PC-3 (cell line): ENCODE measurements at regions not wholly inside any gene's neighbourhood (a gene's known extent, or its start where the extent isn't known, plus 50 kb on each side); places are given as distances from the start of the nearest gene placed in this dataset.

Source experiments
- ATAC-seq: fragments of 200-7000 bp; cut with Tn5 transposase; 2 replicates; pipeline ENCODE4 v1.9.1; 2020; ENCODE audit warnings: mild to moderate bottlenecking, moderate library complexity
- BruUV-seq: library from RNA; stranded (reverse); fragments of 400-500 nt; replicated peaks from 2 replicates; lab custom pipeline; 2021; lab: Mats Ljungman, UMichigan
- CTCF ChIA-PET: fragments of 300-600 bp; sonication (Branson Sonifier 250); formaldehyde crosslinking; loops from one replicate; lab custom pipeline; 2022; ENCODE audit warnings: antibody characterized with exemption; lab: Charles Lee
- POLR2A ChIA-PET: fragments of 300-600 bp; sonication (Branson Sonifier 250); formaldehyde crosslinking; loops from one replicate; lab custom pipeline; 2022; ENCODE audit warnings: antibody characterized with exemption; ENCODE audit not compliant: unreplicated experiment; lab: Charles Lee
- DNase-seq: peaks from one replicate; pipeline ENCODE4 v3.0.0-alpha.2; 2015
- H2AFZ ChIP-seq: fragments of 300-600 bp; sonication (generic); 2 replicates; pipeline ENCODE4 v1.6.0; 2016; ENCODE audit warnings: antibody characterized with exemption, low read length
- H3F3A ChIP-seq: fragments of 300-600 bp; sonication (generic); one replicate; pipeline ENCODE4 v1.6.0; 2017; ENCODE audit warnings: antibody characterized with exemption, low read length, control low read depth, mild to moderate bottlenecking; ENCODE audit not compliant: unreplicated experiment
- H3K27ac ChIP-seq: fragments of 300-600 bp; sonication (generic); 2 replicates; pipeline ENCODE4 v1.5.1; 2016; ENCODE audit warnings: mild to moderate bottlenecking, low read length
- H3K27me3 ChIP-seq: fragments of 300-600 bp; sonication (generic); 2 replicates; pipeline ENCODE4 v1.6.1; 2016; ENCODE audit warnings: low read length, mixed read lengths
- H3K36me3 ChIP-seq: fragments of 300-600 bp; sonication (generic); 2 replicates; pipeline ENCODE4 v1.6.1; 2016; ENCODE audit warnings: low read depth, mixed run types, low read length, mixed read lengths
- H3K4me1 ChIP-seq: fragments of 300-600 bp; sonication (generic); 2 replicates; pipeline ENCODE4 v1.5.1; 2016; ENCODE audit warnings: low read length; ENCODE audit not compliant: insufficient read depth
- H3K4me2 ChIP-seq: fragments of 300-600 bp; sonication (generic); 2 replicates; pipeline ENCODE4 v1.6.0; 2016; ENCODE audit warnings: low read length
- H3K4me3 ChIP-seq: fragments of 300-600 bp; sonication (generic); 2 replicates; pipeline ENCODE4 v1.5.1; 2016; ENCODE audit warnings: mild to moderate bottlenecking, low read length, mixed read lengths
- H3K79me2 ChIP-seq: fragments of 300-600 bp; sonication (generic); 2 replicates; pipeline ENCODE4 v1.6.1; 2017; ENCODE audit warnings: low read length, mixed read lengths
- H3K9ac ChIP-seq: fragments of 300-600 bp; sonication (generic); 2 replicates; pipeline ENCODE4 v1.6.0; 2016; ENCODE audit warnings: mild to moderate bottlenecking, low read length
- H3K9me2 ChIP-seq: fragments of 300-600 bp; sonication (generic); replicated peaks from 2 replicates; pipeline ENCODE4 v1.6.1; 2016; ENCODE audit warnings: mixed run types, low read length, mixed read lengths
- H3K9me3 ChIP-seq: fragments of 300-600 bp; sonication (generic); 2 replicates; pipeline ENCODE4 v1.6.1; 2016; ENCODE audit warnings: low read length, mixed read lengths
- H4K20me1 ChIP-seq: fragments of 300-600 bp; sonication (generic); 2 replicates; pipeline ENCODE4 v1.6.1; 2016; ENCODE audit warnings: low read length, mixed read lengths
- EZH2 ChIP-seq: fragments of 300-600 bp; sonication (generic); IDR thresholded peaks from one replicate; pipeline ENCODE4 v1.6.1; 2017; ENCODE audit warnings: antibody characterized with exemption, mild to moderate bottlenecking, low read length; ENCODE audit not compliant: unreplicated experiment
- EZH2phosphoT487 ChIP-seq: fragments of 300-600 bp; sonication (generic); IDR thresholded peaks from 2 replicates; pipeline ENCODE4 v1.6.1; 2018; ENCODE audit warnings: mild to moderate bottlenecking, antibody characterized with exemption, low read length, borderline replicate concordance
- intact Hi-C: fragments of 100-400 bp; cut with micrococcal nuclease; formaldehyde crosslinking; loops from 2 replicates; pipeline ENCODE4 v1.9.0; 2023
- TF ChIP-seq, protein P1 (sequence below): fragments of 300-600 bp; sonication (generic); conservative IDR thresholded peaks from 2 replicates; pipeline ENCODE4 v1.5.1; 2017; ENCODE audit warnings: antibody characterized with exemption, low read depth, mild to moderate bottlenecking, low read length

GRCh38 chrX:115892787-115893671 is 277.5 kb upstream of the AGTR2 start:
- ATAC-seq (peak; percentile 70), DNase-seq (peak; percentile 71)
- no peaks in the 10 kb centered on the region for H4K20me1 ChIP-seq
- intact Hi-C loops, result no loop called here
- POLR2A ChIA-PET, result no interaction called here
- no peaks in the 10 kb centered on the region for H3K9me3 ChIP-seq
- no peaks in the 10 kb centered on the region for H3K79me2 ChIP-seq
- CTCF ChIA-PET, result no interaction called here
- BruUV-seq, result no TSS peak
- H3K4me1 ChIP-seq, result peaks cover 15% of the 10 kb centered on the region; the same call in 1 of the 2 replicates
- H3K36me3 ChIP-seq, result no peaks in the 10 kb centered on the region
- peak overlapping the region; percentile 61 for H2AFZ ChIP-seq
- TF ChIP-seq, protein P1, sequence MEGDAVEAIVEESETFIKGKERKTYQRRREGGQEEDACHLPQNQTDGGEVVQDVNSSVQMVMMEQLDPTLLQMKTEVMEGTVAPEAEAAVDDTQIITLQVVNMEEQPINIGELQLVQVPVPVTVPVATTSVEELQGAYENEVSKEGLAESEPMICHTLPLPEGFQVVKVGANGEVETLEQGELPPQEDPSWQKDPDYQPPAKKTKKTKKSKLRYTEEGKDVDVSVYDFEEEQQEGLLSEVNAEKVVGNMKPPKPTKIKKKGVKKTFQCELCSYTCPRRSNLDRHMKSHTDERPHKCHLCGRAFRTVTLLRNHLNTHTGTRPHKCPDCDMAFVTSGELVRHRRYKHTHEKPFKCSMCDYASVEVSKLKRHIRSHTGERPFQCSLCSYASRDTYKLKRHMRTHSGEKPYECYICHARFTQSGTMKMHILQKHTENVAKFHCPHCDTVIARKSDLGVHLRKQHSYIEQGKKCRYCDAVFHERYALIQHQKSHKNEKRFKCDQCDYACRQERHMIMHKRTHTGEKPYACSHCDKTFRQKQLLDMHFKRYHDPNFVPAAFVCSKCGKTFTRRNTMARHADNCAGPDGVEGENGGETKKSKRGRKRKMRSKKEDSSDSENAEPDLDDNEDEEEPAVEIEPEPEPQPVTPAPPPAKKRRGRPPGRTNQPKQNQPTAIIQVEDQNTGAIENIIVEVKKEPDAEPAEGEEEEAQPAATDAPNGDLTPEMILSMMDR, result peak; percentile 47
- TF ChIP-seq EZH2phosphoT487, result no peak
- H3K4me2 ChIP-seq, result peak overlapping the region; percentile 69
- H3K9ac ChIP-seq, result peak overlapping the region; percentile 52
- peak overlapping the region; percentile 86 for H3K27ac ChIP-seq
- H3K27me3 ChIP-seq, result no peaks in the 10 kb centered on the region
- no peaks in the 10 kb centered on the region for H3F3A ChIP-seq
- H3K9me2 ChIP-seq, result no peaks in the 10 kb centered on the region
- H3K4me3 ChIP-seq, result peak overlapping the region; percentile 24; the same call in 1 of the 2 replicates

- Histone ChIP-seq H3K4me1 (peaks cover 15% of the 10 kb centered on the region; the same call in 1 of the 2 replicates), H3K79me2 (no peaks in the 10 kb centered on the region), H3K9me3 (no peaks in the 10 kb centered on the region), H3F3A (no peaks in the 10 kb centered on the region), H3K36me3 (no peaks in the 10 kb centered on the region), H3K9ac (peak overlapping the region; percentile 52; the same call in 1 of the 2 replicates), H3K27me3 (no peaks in the 10 kb centered on the region), H3K27ac (peak overlapping the region; percentile 86), H3K4me3 (no peak overlapping the region), H3K9me2 (no peaks in the 10 kb centered on the region), H4K20me1 (no peaks in the 10 kb centered on the region), H3K4me2 (peak overlapping the region; percentile 69), H2AFZ (peak overlapping the region; percentile 35; the same call in 1 of the 2 replicates)
- TF ChIP-seq EZH2, result no peak
- TF ChIP-seq, protein P1, result peak; percentile 50
- ATAC-seq, result peak; percentile 42
- POLR2A ChIA-PET, result no interaction called here
- CTCF ChIA-PET, result no interaction called here
- peak; percentile 65 for DNase-seq
- intact Hi-C loops, result no loop called here
- BruUV-seq, result no TSS peak
Observed at GRCh38 chrX:115894087-115894486, 276.5 kb upstream of the AGTR2 start.
